NCI-H1048 (cell line): ENCODE measurements at regions not wholly inside any gene's neighbourhood (a gene's known extent, or its start where the extent isn't known, plus 50 kb on each side); places are given as distances from the start of the nearest gene placed in this dataset.
"Not testable (repeated sequence)": the region's sequence is repeated elsewhere in the genome, so short reads cannot be mapped to it uniquely, and the experiment has no call there.

Source experiments
- DNase-seq: peaks from one replicate; lab custom pipeline; 2025; lab: John Stamatoyannopoulos, UW

DNA sequence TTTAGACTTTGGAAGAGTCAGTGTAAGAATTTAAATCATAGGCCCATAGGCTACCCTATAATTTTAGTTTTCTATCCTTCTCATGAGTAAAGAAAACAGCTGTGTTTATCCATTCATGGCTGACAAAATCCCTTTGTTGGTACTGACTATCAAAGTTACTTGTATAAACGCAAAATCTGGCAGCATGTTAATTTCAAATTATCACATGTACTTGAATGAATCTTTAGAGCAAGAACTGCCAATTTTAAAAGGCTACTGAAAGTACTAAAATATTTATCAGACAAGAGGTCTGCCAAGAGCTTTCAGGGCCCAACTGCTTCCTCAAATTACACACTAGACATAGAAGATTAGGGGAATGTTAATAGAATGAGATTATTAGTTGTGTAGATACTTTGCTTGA lies 66.6 kb downstream of the MYL12B start:
- DNase-seq: no peak

- no peak for DNase-seq
Observed at GRCh38 chr18:3329471-3329870, 67.5 kb downstream of the MYL12B start.

GRCh38 chr18:3329872-3330271 lies 67.9 kb downstream of the MYL12B start:
- no peak for DNase-seq

- DNase-seq: peak; percentile 75
Observed at GRCh38 chr18:3330622-3331021, 68.7 kb downstream of the MYL12B start.

DNA sequence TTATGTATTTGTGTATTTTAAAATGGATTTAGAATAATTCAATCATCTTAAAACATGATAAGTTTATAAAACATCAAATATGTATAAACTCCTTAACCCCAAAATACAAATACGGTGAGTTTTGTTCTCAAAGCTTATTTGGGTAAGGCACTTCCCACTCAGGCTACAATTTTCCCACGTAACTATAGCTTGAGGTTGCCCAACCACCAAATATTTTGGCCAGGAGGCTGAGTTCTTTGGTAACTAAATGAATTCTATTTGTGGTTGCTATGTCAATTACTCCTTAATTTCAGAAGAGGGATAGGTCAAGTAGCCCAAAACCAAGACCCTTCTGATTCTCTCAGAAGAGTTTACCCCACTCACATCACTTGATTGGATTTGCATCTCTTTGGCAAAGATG lies 70.4 kb downstream of the MYL12B start:
- DNase-seq: no peak

GRCh38 chr18:3333056-3333720 lies 71.3 kb downstream of the MYL12B start:
- DNase-seq: no peak

DNA sequence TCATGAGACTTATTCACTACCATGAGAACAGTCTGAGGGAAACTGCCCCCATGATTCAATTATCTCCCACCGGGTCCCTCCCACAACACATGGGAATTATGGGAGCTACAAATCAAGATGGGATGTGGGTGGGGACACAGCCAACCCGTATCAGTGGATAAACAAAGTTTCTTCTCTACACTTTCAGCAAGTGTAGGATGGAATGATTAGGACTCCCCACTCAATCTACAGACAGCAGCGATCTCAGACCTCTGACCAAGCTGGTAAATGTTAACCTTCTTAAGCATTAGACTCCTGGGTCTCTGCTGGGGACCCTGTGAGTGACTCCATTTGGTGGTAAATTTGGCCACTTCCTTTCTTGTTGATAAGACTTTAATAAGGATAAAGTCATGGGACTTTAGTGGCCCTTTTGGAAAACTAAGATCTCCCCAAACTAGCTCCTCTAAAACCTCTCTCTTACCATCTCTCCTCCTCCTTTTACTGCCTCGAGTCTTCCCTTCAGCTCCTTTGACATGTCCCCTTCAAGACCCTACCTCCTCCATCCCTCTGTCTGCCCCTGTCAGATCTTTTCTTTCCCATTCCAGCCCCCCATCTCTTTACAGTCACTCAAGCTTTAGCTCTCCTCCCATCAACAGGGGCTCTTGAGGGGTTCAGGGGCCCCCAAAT lies 71.9 kb downstream of the MYL12B start:
- DNase-seq: no peak

- DNase-seq: no peak
Observed at GRCh38 chr18:3340015-3340681, 78.2 kb downstream of the MYL12B start.

DNA sequence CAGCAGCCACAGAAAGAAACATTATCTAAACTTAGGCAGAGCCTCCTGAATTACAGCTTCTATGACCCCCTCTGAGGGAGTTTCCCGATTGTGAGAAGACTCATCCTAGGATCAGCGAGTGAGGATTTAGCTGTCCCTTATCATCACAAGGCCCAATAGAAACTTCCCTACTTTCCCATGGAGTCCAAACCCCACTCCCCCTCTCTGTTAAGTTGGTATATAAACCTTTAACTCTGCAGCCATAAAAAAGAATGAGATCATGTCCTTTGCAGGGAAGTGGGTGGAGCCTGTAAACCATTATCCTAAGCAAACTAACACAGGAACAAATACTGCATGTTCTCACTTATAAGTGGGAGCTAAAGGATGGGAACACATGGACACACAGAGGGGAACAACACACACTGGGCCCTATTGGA lies 78.8 kb downstream of the MYL12B start:
- no peak for DNase-seq

DNA sequence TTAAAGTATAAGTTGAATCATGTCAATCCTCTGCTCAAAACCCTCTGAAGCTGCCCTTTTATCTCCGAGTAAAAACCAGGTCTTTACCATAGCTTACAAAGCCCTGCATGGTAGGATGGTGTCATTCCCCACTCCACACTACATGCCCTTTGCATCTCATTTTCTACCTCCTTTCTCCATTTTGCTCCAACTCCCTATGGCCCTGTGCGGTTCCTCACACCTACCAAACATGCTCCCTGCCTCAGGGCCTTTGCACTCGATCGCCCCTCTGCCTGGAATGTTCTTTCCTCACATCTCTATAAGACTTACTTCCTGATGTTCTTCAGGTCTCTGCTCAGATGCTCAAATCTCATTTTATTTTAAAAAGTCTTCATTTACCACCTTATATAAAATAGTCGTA lies 80.7 kb downstream of the MYL12B start:
- DNase-seq: no peak

DNA sequence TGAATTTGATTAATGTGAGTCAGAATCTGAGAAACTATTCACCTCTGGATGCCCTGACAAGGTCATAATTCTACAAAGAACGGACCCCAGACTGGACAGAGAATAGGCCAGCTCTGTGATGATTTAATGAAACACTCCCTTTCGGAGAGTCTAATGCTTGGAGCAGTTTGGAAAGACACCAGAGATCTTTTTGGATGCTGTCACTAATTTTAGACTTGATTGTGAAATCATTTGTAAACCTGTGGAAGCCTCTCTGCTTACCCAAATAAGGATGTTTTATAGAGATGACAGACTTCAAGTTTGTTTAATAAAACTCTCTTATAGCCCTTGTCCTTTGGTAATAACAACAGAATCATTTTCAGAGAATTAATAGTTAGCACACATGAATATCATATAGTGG lies 83.5 kb downstream of the MYL12B start:
- no peak for DNase-seq

DNA sequence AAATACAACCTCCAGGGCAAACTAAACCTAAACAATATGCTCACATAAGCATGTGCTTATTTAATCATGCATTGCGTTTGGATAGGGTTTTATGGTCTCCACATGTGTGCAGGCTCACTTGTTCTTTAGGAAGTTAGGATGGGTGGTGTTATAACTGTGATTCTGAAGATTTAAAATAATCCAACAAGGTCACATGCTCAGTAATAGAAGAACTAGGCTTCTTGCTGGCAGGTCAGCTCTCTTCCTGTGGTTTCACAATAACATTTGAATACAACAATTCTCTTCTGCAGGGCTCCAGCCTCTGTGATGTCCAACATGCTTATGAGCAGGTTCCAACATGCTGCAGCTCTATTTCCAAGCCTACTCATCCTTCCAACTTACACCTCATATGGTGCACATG lies 84.0 kb downstream of the MYL12B start:
- no peak for DNase-seq

GRCh38 chr18:3346487-3346886 lies 84.6 kb downstream of the MYL12B start:
- DNase-seq: no peak

- DNase-seq: no peak
Observed at GRCh38 chr18:3347286-3347803, 85.4 kb downstream of the MYL12B start.

GRCh38 chr18:3348176-3348575 lies 86.2 kb downstream of the MYL12B start:
- no peak for DNase-seq

GRCh38 chr18:3349046-3349841 lies 87.3 kb downstream of the MYL12B start:
- DNase-seq: not testable (repeated sequence)

DNA sequence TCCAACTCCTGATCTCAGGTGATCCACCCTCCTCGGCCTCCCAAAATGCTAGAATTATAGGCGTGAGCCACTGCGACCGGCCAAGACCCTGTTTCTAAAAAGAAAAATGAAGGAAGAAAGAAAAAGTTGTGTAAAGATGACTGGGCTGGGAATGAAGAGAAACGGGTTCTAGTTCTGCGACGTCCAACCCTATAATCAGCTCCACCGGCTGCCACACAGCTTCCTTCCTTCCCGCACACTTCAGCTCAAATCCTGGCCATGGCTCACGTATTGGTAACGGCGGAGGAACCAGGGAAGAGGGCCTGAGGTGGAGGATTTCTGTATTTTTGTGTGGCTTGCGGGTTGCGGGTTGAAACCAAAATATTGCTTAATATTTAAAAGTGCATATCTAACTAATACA lies 88.1 kb downstream of the MYL12B start:
- DNase-seq: no peak

GRCh38 chr18:3350566-3351527 lies 88.9 kb downstream of the MYL12B start:
- DNase-seq: no peak

GRCh38 chr18:3354506-3354905 lies 92.6 kb downstream of the MYL12B start:
- DNase-seq: no peak

DNA sequence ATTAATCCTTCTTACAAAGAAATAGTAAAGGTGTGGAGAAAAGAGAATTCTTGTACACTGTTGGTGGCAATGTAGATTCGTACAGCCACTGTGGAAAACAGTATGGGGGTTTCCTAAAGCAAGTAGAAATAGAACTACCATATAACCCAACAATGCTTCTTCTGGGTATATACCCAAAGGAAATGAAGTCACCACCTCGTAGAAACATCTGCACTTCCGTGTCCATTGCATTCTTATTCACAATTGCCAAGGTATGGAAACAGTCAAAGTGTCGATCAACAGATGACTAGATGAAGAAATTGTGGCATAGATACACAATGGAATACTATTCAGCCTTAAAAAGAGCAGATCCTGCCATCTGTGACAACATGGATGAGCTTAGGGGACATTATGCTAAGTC lies 93.4 kb upstream of the TGIF1 start:
- DNase-seq: no peak

GRCh38 chr18:3357516-3357915 lies 92.5 kb upstream of the TGIF1 start:
- no peak for DNase-seq
